Gastroesophageal sphincter (tissue), 4 donors: ENCODE measurements at regions not wholly inside any gene's neighbourhood (a gene's known extent, or its start where the extent isn't known, plus 50 kb on each side); places are given as distances from the start of the nearest gene placed in this dataset.
"Not testable (repeated sequence)": the region's sequence is repeated elsewhere in the genome, so short reads cannot be mapped to it uniquely, and the experiment has no call there.

ENCODE experiments used
- ATAC-seq: fragments of 150-250 bp; one replicate; pipeline ENCODE4 v1.9.1; 2016; ENCODE audit warnings: mild to moderate bottlenecking, moderate library complexity
- H3K27ac ChIP-seq, 4 donors: fragments of 200-600 bp; sonication (generic) in 3 of 4; 1 replicate in 3 of 4; 2 replicates in 1 of 4; pipeline ENCODE4 v1.5.1; 2016 to 2019
- H3K27me3 ChIP-seq: fragments of 200-600 bp; sonication (generic); one replicate; pipeline ENCODE4 v1.5.1; 2019
- H3K36me3 ChIP-seq, 2 donors: fragments of 200-600 bp; sonication (generic); one replicate each; pipeline ENCODE4 v1.5.1; 2019; ENCODE audit warnings: control low read depth in 1 of 2
- H3K4me1 ChIP-seq, 3 donors: fragments of 200-600 bp; sonication (generic); 1 replicate in 2 of 3; 2 replicates in 1 of 3; pipeline ENCODE4 v1.5.1; 2016 to 2019; ENCODE audit warnings: control low read depth in 2 of 3
- H3K4me3 ChIP-seq, 2 donors: fragments of 200-600 bp; sonication (generic); one replicate each; pipeline ENCODE4 v1.5.1; 2019; ENCODE audit warnings: mild to moderate bottlenecking in 1 of 2, moderate library complexity in 1 of 2
- H3K9me3 ChIP-seq, 3 donors: fragments of 200-600 bp; sonication (generic); one replicate each; pipeline ENCODE4 v1.5.1; 2017 to 2019; ENCODE audit warnings: control low read depth in 2 of 3
- CTCF ChIP-seq, 4 experiments: fragments of 200-600 bp in 2 of 4; fragments of 450-650 bp in 2 of 4; sonication (generic) in 1 of 4; IDR thresholded peaks; one replicate each; pipeline ENCODE4 v1.5.1; 2017 to 2019; ENCODE audit warnings: antibody characterized with exemption in 4 of 4, mild to moderate bottlenecking in 2 of 4, moderate library complexity in 2 of 4
- EP300 ChIP-seq: sonication (generic); formaldehyde crosslinking; IDR thresholded peaks from one replicate; pipeline ENCODE4 v1.6.1; 2017; ENCODE audit warnings: antibody characterized with exemption, mild to moderate bottlenecking
- POLR2A ChIP-seq, 2 donors: fragments of 450-650 bp; IDR thresholded peaks; one replicate each; pipeline ENCODE4 v1.6.1; 2017; ENCODE audit warnings: antibody characterized with exemption in 2 of 2, mild to moderate bottlenecking in 2 of 2, moderate library complexity in 1 of 2
- POLR2AphosphoS5 ChIP-seq: sonication (generic); formaldehyde crosslinking; IDR thresholded peaks from one replicate; pipeline ENCODE4 v1.6.1; 2017; ENCODE audit warnings: antibody characterized with exemption
- WGBS, 2 donors: methylation state at CpG; one replicate each; pipeline ENCODE4 v1.1.5; 2018; ENCODE audit warnings: low coverage in 1 of 2; 5-methylcytosine and 5-hydroxymethylcytosine counted together

- H3K4me1 ChIP-seq, H3K9me3 ChIP-seq, H3K36me3 ChIP-seq, ATAC-seq, H3K27ac ChIP-seq, H3K27me3 ChIP-seq, H3K4me3 ChIP-seq: not testable (repeated sequence)
- 77% methylated on average over 3 of the region's 3 CpGs; no CpG with 5 or more reads in 1 of the 2 donors for WGBS, 2 donors
Measured at GRCh38 chrX:76774912-76775311, 347.4 kb downstream of the MAGEE1 start.

GRCh38 chrX:76796311-76796710, 368.8 kb downstream of the MAGEE1 start:
- no peaks in the 10 kb centered on the region for H3K36me3 ChIP-seq
- 60 to 80% methylated on average over 1 to 2 of the region's 2 CpGs for WGBS, 2 donors
- no peak for TF ChIP-seq POLR2AphosphoS5
- TF ChIP-seq CTCF (IDR thresholded peaks at IDR 0.05) = no peak
- no peak for TF ChIP-seq POLR2A (IDR thresholded peaks at IDR 0.05)
- no peak for TF ChIP-seq EP300
- H3K4me1 ChIP-seq = no peaks in the 10 kb centered on the region
- no peak for ATAC-seq
- no peak overlapping the region for H3K4me3 ChIP-seq
- H3K9me3 ChIP-seq = no peaks in the 10 kb centered on the region
- H3K27me3 ChIP-seq = no peaks in the 10 kb centered on the region
- no peak overlapping the region for H3K27ac ChIP-seq

DNA sequence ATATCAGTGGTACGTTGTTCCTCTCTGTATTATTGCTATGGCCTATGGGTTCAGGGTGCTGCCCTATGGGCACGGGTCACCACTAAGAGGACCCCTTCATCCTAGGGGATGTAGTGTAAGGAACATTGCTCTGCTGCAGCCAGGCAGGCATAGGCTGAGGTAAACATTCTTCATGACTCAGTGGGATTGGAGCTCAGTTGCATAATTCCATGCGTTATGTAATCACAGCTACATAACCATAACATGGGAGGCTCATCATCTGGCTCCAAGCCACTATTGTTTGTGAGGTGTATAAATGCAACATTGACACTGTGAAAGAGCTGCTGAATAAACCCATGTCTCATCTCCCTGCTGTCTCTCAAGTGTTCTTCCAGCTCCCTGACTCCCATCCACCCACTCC, 375.2 kb downstream of the MAGEE1 start:
- no peak for TF ChIP-seq POLR2A (IDR thresholded peaks at IDR 0.05)
- TF ChIP-seq CTCF (IDR thresholded peaks at IDR 0.05) = no peak
- TF ChIP-seq POLR2AphosphoS5 = no peak
- TF ChIP-seq EP300 = no peak
- Histone ChIP-seq H3K4me1 (no peaks in the 10 kb centered on the region), H3K27ac (no peak overlapping the region), H3K36me3 (no peaks in the 10 kb centered on the region), H3K9me3 (no peaks in the 10 kb centered on the region), H3K4me3 (no peak overlapping the region), H3K27me3 (no peaks in the 10 kb centered on the region)
- ATAC-seq = no peak
- 86 to 100% methylated on average over 1 of the region's 3 CpGs for WGBS, 2 donors

DNA sequence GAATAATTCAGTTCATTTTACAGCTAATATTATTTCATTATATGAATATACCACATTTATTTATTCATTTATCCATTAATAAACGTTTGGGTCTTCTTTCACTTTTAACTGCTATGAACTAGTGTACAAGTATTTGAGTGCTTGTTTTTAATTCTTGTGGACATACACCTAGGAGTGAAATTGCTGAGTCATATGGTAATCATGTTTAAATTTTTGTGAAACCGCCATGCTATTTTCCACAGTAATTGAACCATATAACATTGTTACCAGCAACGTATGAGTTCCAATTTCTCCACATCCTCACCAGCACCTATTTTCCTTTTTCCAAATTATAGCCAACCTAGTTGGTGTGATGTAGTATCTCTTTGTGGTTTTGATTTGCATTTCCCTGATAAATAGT, 388.2 kb downstream of the MAGEE1 start:
- no peaks in the 10 kb centered on the region for H3K27me3 ChIP-seq
- no peak overlapping the region for H3K27ac ChIP-seq
- H3K4me1 ChIP-seq = no peaks in the 10 kb centered on the region
- no peaks in the 10 kb centered on the region for H3K36me3 ChIP-seq
- 58 to 87% methylated on average over 3 of the region's 3 CpGs for WGBS, 2 donors
- no peak for ATAC-seq
- no peaks in the 10 kb centered on the region for H3K9me3 ChIP-seq
- no peak overlapping the region for H3K4me3 ChIP-seq
- TF ChIP-seq CTCF (IDR thresholded peaks at IDR 0.05) (no peak), POLR2AphosphoS5 (no peak), EP300 (no peak), POLR2A (IDR thresholded peaks at IDR 0.05) (no peak)

DNA sequence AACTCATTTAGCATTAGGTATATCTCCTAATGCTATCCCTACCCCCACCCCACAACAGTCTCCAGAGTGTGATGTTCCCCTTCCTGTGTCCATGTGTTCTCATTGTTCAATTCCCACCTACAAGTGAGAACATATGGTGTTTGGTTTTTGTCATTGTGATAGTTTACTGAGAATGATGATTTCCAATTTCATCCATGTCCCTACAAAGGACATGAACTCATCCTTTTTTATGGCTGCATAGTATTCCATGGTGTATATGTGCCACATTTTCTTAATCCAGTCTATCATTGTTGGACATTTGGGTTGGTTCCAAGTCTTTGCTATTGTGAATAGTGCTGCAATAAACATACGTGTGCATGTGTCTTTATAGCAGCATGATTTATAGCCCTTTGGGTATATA, 389.8 kb downstream of the MAGEE1 start:
- not testable (repeated sequence) for H3K9me3 ChIP-seq, H3K4me1 ChIP-seq, H3K36me3 ChIP-seq, H3K4me3 ChIP-seq, H3K27ac ChIP-seq, H3K27me3 ChIP-seq, ATAC-seq
- no CpG with 5 or more reads among the region's 1 CpG for WGBS, 2 donors

DNA sequence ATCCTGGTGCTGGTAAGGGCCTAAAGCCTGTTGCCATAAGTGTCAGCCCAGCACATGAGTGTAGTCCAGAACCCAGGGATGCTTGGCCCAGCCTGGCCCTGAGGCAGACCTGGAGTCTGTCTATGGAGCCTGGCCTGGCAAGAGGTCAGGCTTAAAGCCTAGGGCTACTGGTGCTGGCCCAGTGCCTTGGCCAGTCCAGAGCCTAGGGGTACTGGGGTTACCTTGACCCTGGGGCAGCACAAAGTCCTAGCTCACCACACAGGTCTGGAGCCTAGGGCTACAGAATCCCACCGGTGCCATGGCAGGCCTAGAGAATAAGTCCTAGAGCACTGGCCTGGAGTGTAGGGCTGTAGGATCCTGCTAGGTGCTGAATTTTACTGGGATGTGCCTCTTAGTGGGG, 393.8 kb downstream of the MAGEE1 start:
- H3K27ac ChIP-seq = no peak overlapping the region
- TF ChIP-seq POLR2AphosphoS5 (no peak), CTCF (IDR thresholded peaks at IDR 0.05) (no peak), EP300 (no peak), POLR2A (IDR thresholded peaks at IDR 0.05) (no peak)
- H3K27me3 ChIP-seq = no peaks in the 10 kb centered on the region
- no peak for ATAC-seq
- no peaks in the 10 kb centered on the region for H3K36me3 ChIP-seq
- no peak overlapping the region for H3K4me3 ChIP-seq
- H3K4me1 ChIP-seq = no peaks in the 10 kb centered on the region
- no peaks in the 10 kb centered on the region for H3K9me3 ChIP-seq
- no CpG with 5 or more reads among the region's 1 CpG for WGBS, 2 donors
